GM12872 (cell line): ENCODE measurements at regions not wholly inside any gene's neighbourhood (a gene's known extent, or its start where the extent isn't known, plus 50 kb on each side); places are given as distances from the start of the nearest gene placed in this dataset.

Source experiments
- CTCF ChIP-seq: IDR thresholded peaks from 3 replicates; pipeline ENCODE4 v1.5.1; 2011; ENCODE audit warnings: low read depth, mild to moderate bottlenecking, low read length, moderate library complexity; ENCODE audit not compliant: insufficient read depth

- no peak for TF ChIP-seq CTCF
These were observed 268.5 kb upstream of the AKR1E2 start for GRCh38 chr10:4557469-4557868.

- no peak for TF ChIP-seq CTCF
These were observed 269.5 kb upstream of the AKR1E2 start for GRCh38 chr10:4556527-4556926.

GRCh38 chr10:4555920-4556319 is 270.1 kb upstream of the AKR1E2 start:
- TF ChIP-seq CTCF: no peak

GRCh38 chr10:4549139-4549653 is 276.8 kb upstream of the AKR1E2 start:
- TF ChIP-seq CTCF: no peak

GRCh38 chr10:4546931-4547330 is 279.1 kb upstream of the AKR1E2 start:
- no peak for TF ChIP-seq CTCF

- no peak for TF ChIP-seq CTCF
These were observed 279.5 kb upstream of the AKR1E2 start for GRCh38 chr10:4546500-4546899.

GRCh38 chr10:4545062-4545461 is 280.9 kb upstream of the AKR1E2 start:
- no peak for TF ChIP-seq CTCF
